K562 (cell line): ENCODE measurements at regions not wholly inside any gene's neighbourhood (a gene's known extent, or its start where the extent isn't known, plus 50 kb on each side); places are given as distances from the start of the nearest gene placed in this dataset.

Source experiments
- ATAC-seq: fragments of 200-7000 bp; cut with Tn5 transposase; 3 replicates; pipeline ENCODE4 v1.9.1; 2020; ENCODE audit warnings: moderate library complexity
- BruUV-seq: library from RNA; stranded (reverse); fragments of 400-500 nt; replicated peaks from 2 replicates; lab custom pipeline; 2021; lab: Mats Ljungman, UMichigan
- CTCF ChIA-PET: fragments of 300-600 bp; formaldehyde crosslinking; extraction: SDS; loops from one replicate; lab custom pipeline; 2021; ENCODE audit warnings: low intra/inter-chr PET ratio; lab: Yijun Ruan, JAX
- POLR2A ChIA-PET: fragments of 300-600, 350-650 bp; sonication (Branson Sonifier 250); formaldehyde crosslinking; extraction: SDS; loops from one replicate; lab custom pipeline; 2021; ENCODE audit warnings: antibody characterized with exemption, inconsistent platforms; lab: Yijun Ruan, JAX
- DNase-seq, 4 experiments: peaks; one replicate each; pipeline versions ENCODE4 v3.0.0 to v3.0.0-alpha.2; 2011 to 2018; ENCODE audit warnings: low spot score in 3 of 4, mixed read lengths in 3 of 4; ENCODE audit errors: extremely low read depth in 1 of 4
- FAIRE-seq: peaks from 2 replicates; lab custom pipeline; 2011; peaks lifted over from hg19 to GRCh38; lab: Jason Lieb, UNC
- H2AFZ ChIP-seq: 2 replicates; pipeline ENCODE4 v1.6.0; 2011; ENCODE audit warnings: low read depth, low read length, control low read depth, inconsistent platforms
- H3K27ac ChIP-seq: fragments of 200-600 bp; 3 replicates; pipeline ENCODE4 v1.8.0; 2011; ENCODE audit warnings: low read depth, mild to moderate bottlenecking, control low read depth, inconsistent platforms, low read length, moderate library complexity, mixed read lengths; ENCODE audit errors: extremely low read depth
- H3K27me3 ChIP-seq, 2 experiments: fragments of 300-600 bp in 1 of 2; 2 replicates in 1 of 2; 3 replicates in 1 of 2; pipeline versions ENCODE4 v1.6.0 to v1.8.0; 2011; ENCODE audit warnings: inconsistent platforms in 2 of 2, low read length in 2 of 2, mild to moderate bottlenecking in 1 of 2, mixed read lengths in 1 of 2, moderate library complexity in 1 of 2; ENCODE audit not compliant: control insufficient read depth in 2 of 2, insufficient read depth in 2 of 2
- H3K36me3 ChIP-seq: fragments of 300-600 bp; 3 replicates; pipeline ENCODE4 v1.8.0; 2011; ENCODE audit warnings: mild to moderate bottlenecking, low read length, inconsistent platforms; ENCODE audit not compliant: control insufficient read depth, insufficient read depth
- H3K4me1 ChIP-seq, 2 experiments: fragments of 200-600 bp in 1 of 2; replicated peaks in 1 of 2; 2 replicates in 1 of 2; 3 replicates in 1 of 2; pipeline versions ENCODE4 v1.5.1 to v1.8.0; 2011; ENCODE audit warnings: inconsistent platforms in 2 of 2, low read length in 2 of 2, mild to moderate bottlenecking in 1 of 2, mixed read lengths in 1 of 2, moderate library complexity in 1 of 2; ENCODE audit not compliant: control insufficient read depth in 2 of 2, insufficient read depth in 2 of 2
- H3K4me2 ChIP-seq: 2 replicates; pipeline ENCODE4 v1.6.1; 2011; ENCODE audit warnings: low read length, control low read depth, inconsistent platforms, mixed read lengths; ENCODE audit not compliant: insufficient read depth
- H3K4me3 ChIP-seq: fragments of 200-600 bp; sonication (generic), shearing (Covaris generic); 2 replicates; pipeline ENCODE4 v1.5.1; 2016; ENCODE audit warnings: control low read depth, inconsistent platforms
- H3K79me2 ChIP-seq: fragments of 200-600 bp; 3 replicates; pipeline ENCODE4 v1.8.0; 2011; ENCODE audit warnings: low read length, inconsistent platforms; ENCODE audit not compliant: control insufficient read depth, insufficient read depth
- H3K9ac ChIP-seq, 2 experiments: 2 replicates each; pipeline versions ENCODE4 v1.6.0 to v1.6.1; 2011; ENCODE audit warnings: low read depth in 2 of 2, low read length in 2 of 2, control low read depth in 1 of 2, inconsistent platforms in 1 of 2, mild to moderate bottlenecking in 1 of 2, mixed read lengths in 1 of 2; ENCODE audit not compliant: insufficient read depth in 1 of 2
- H3K9me1 ChIP-seq: one replicate; pipeline ENCODE4 v1.6.0; 2011; ENCODE audit warnings: inconsistent platforms, mild to moderate bottlenecking, low read length, moderate library complexity; ENCODE audit not compliant: control insufficient read depth, insufficient read depth
- H3K9me3 ChIP-seq: replicated peaks from 2 replicates; pipeline ENCODE4 v1.5.1; 2011; ENCODE audit warnings: low read depth, low read length, inconsistent platforms; ENCODE audit not compliant: control insufficient read depth, insufficient read depth
- H4K20me1 ChIP-seq: replicated peaks from 2 replicates; pipeline ENCODE4 v1.6.1; 2011; ENCODE audit warnings: low read length, inconsistent platforms, mixed read lengths; ENCODE audit not compliant: control insufficient read depth, insufficient read depth
- ASH1L ChIP-seq: fragments of 450-650 bp; IDR thresholded peaks from 2 replicates; pipeline ENCODE4 v1.6.1; 2018; ENCODE audit warnings: borderline replicate concordance, mild to moderate bottlenecking, low read depth; ENCODE audit not compliant: partially characterized antibody
- CHD2 ChIP-seq: IDR thresholded peaks from 2 replicates; pipeline ENCODE4 v1.6.1; 2011; ENCODE audit warnings: low read depth, low read length
- ELK1 ChIP-seq: sonication (generic); formaldehyde crosslinking; IDR thresholded peaks from 2 replicates; pipeline ENCODE4 v1.8.1; 2022; ENCODE audit warnings: missing genetic modification reagents
- ETV6 ChIP-seq, 3 experiments: fragments of 150-350 bp in 1 of 3; sonication (generic) in 1 of 3; formaldehyde crosslinking in 1 of 3; IDR thresholded peaks; 2 replicates each; pipeline versions ENCODE4 v1.6.1 to v1.8.0; 2014 to 2022; ENCODE audit warnings: borderline replicate concordance in 2 of 3, low read depth in 2 of 3, antibody characterized with exemption in 1 of 3, low read length in 1 of 3, mild to moderate bottlenecking in 1 of 3, missing genetic modification reagents in 1 of 3
- FOXJ3 ChIP-seq: sonication (generic); formaldehyde crosslinking; IDR thresholded peaks from 2 replicates; pipeline ENCODE4 v1.4.0; 2020; ENCODE audit warnings: mild to moderate bottlenecking, missing genetic modification reagents
- HLTF ChIP-seq: fragments of 450-650 bp; IDR thresholded peaks from 2 replicates; pipeline ENCODE4 v1.6.1; 2016
- KLF16 ChIP-seq: IDR thresholded peaks from 2 replicates; pipeline ENCODE4 v1.6.1; 2016; ENCODE audit warnings: antibody characterized with exemption
- MIER1 ChIP-seq: fragments of 450-650 bp; IDR thresholded peaks from 2 replicates; pipeline ENCODE4 v1.6.1; 2016; ENCODE audit warnings: antibody characterized with exemption, mild to moderate bottlenecking, low read depth
- NR1H2 ChIP-seq: sonication (generic); formaldehyde crosslinking; IDR thresholded peaks from 2 replicates; pipeline ENCODE4 v1.4.0; 2020; ENCODE audit warnings: mild to moderate bottlenecking, missing genetic modification reagents
- PRDM10 ChIP-seq: fragments of 450-650 bp; IDR thresholded peaks from 2 replicates; pipeline ENCODE4 v1.6.1; 2018; ENCODE audit not compliant: partially characterized antibody
- TAF15 ChIP-seq: fragments of 200-400 bp; formaldehyde crosslinking; IDR thresholded peaks from 2 replicates; pipeline ENCODE4 v1.6.1; 2017; ENCODE audit warnings: mild to moderate bottlenecking, low read depth, low read length, moderate library complexity
- TCFL5 ChIP-seq: fragments of 250-450 bp; sonication (Bioruptor Pico); conservative IDR thresholded peaks from 2 replicates; pipeline ENCODE4 v1.6.1; 2021; ENCODE audit warnings: mild to moderate bottlenecking, moderate library complexity, matching md5 sums
- ZNF79 ChIP-seq: fragments of 250-450 bp; sonication (Bioruptor Pico); IDR thresholded peaks from 2 replicates; pipeline ENCODE4 v1.4.0; 2020; ENCODE audit warnings: low read depth, mild to moderate bottlenecking, moderate library complexity
- WGBS: fragments of 100-300 bp; shearing (Covaris generic); methylation state at CpG from one replicate; pipeline ENCODE4 v1.1.6; 2016; ENCODE audit warnings: low coverage, mixed read lengths; ENCODE audit not compliant: insufficient coverage; ENCODE audit errors: missing lambda C conversion rate; 5-methylcytosine and 5-hydroxymethylcytosine counted together
- in situ Hi-C: fragments of 300-500 bp; cut with MboI; formaldehyde crosslinking; loops from 4 replicates; pipeline ENCODE4 v1.15.0; 2018; ENCODE audit warnings: inconsistent platforms, mixed read lengths
- intact Hi-C: fragments of 100-400 bp; cut with micrococcal nuclease; formaldehyde crosslinking; loops from 2 replicates; pipeline ENCODE4 v1.14.2; 2022

- no TSS peak for BruUV-seq
- CTCF ChIA-PET, result no interaction called here
Observed at GRCh38 chr4:186859420-186859819, 135.8 kb upstream of the FAT1 start.

GRCh38 chr4:186861317-186861716 lies 137.7 kb upstream of the FAT1 start:
- DNase-seq, result no peak
- no peak for FAIRE-seq
- no peaks in the 10 kb centered on the region for H3K36me3 ChIP-seq
- H3K9me3 ChIP-seq, result no peaks in the 10 kb centered on the region
- no peak overlapping the region for H3K4me3 ChIP-seq
- no peaks in the 10 kb centered on the region for H3K4me1 ChIP-seq
- ChIA-PET CTCF (no interaction called here), POLR2A (interaction anchor here (1.0 kb wide), 1 partner anchor 10 kb away, joined by 4 read pairs; no protein-coding TSS in a partner anchor)
- no peaks in the 10 kb centered on the region for H3K79me2 ChIP-seq
- H3K9me1 ChIP-seq, result no peaks in the 10 kb centered on the region
- H3K27ac ChIP-seq, result no peak overlapping the region
- H2AFZ ChIP-seq, result no peak overlapping the region
- H4K20me1 ChIP-seq, result no peaks in the 10 kb centered on the region
- BruUV-seq, result no TSS peak
- no peak for ATAC-seq
- in situ Hi-C loops, result no loop called here
- H3K4me2 ChIP-seq, result no peak overlapping the region
- no peak overlapping the region for H3K9ac ChIP-seq
- H3K27me3 ChIP-seq, result no peaks in the 10 kb centered on the region
- intact Hi-C loops, result no loop called here
- no peak for TF ChIP-seq ETV6 (IDR thresholded peaks at IDR 0.05; ENCODE audit: borderline replicate concordance in 1 of 2, low read depth in 2 of 2, low read length in 1 of 2)
- no peak for TF ChIP-seq ETV6 (CRISPR knock-in tag; IDR thresholded peaks at IDR 0.05; ENCODE audit: borderline replicate concordance)
- no peak for TF ChIP-seq CHD2
- TF ChIP-seq ELK1, result no peak
- no peak for TF ChIP-seq FOXJ3 (CRISPR knock-in tag)
- TF ChIP-seq TAF15, result no peak
- no peak for TF ChIP-seq TCFL5 (CRISPR knock-in tag)
- no peak for TF ChIP-seq MIER1
- no peak for TF ChIP-seq HLTF
- no peak for TF ChIP-seq PRDM10
- TF ChIP-seq ZNF79, result no peak
- TF ChIP-seq NR1H2 (CRISPR knock-in tag), result no peak
- TF ChIP-seq KLF16, result no peak

More at GRCh38 chr4:186859420-186859819, 135.8 kb upstream of the FAT1 start:
- no peak overlapping the region for H3K27ac ChIP-seq
- no peak for DNase-seq
- no peak overlapping the region for H3K4me2 ChIP-seq
- peak; percentile 51; the same call in 1 of the 2 replicates for TF ChIP-seq CHD2
- TF ChIP-seq ASH1L, result no peak
- intact Hi-C loops (no loop called here), in situ Hi-C loops (no loop called here)
- H4K20me1 ChIP-seq, result no peaks in the 10 kb centered on the region
- peak; percentile 72 for ATAC-seq
- no peaks in the 10 kb centered on the region for H3K79me2 ChIP-seq
- H3K36me3 ChIP-seq, result no peaks in the 10 kb centered on the region
- H3K9ac ChIP-seq, result no peak overlapping the region
- 69% methylated on average over 1 of the region's 1 CpG for WGBS
- no peak for FAIRE-seq
- POLR2A ChIA-PET, result interaction anchor here (1.1 kb wide), 1 partner anchor 14 kb away, joined by 4 read pairs; no protein-coding TSS in a partner anchor
- no peak overlapping the region for H3K4me3 ChIP-seq
- no peaks in the 10 kb centered on the region for H3K27me3 ChIP-seq
- H2AFZ ChIP-seq, result no peak overlapping the region
- no peaks in the 10 kb centered on the region for H3K9me1 ChIP-seq
- no peaks in the 10 kb centered on the region; a peak in 1 of 5 replicates for H3K4me1 ChIP-seq
- H3K9me3 ChIP-seq, result no peaks in the 10 kb centered on the region
